ENCODE measurements at regions not wholly inside any gene's neighbourhood (a gene's known extent, or its start where the extent isn't known, plus 50 kb on each side); places are given as distances from the start of the nearest gene placed in this dataset.

DNA sequence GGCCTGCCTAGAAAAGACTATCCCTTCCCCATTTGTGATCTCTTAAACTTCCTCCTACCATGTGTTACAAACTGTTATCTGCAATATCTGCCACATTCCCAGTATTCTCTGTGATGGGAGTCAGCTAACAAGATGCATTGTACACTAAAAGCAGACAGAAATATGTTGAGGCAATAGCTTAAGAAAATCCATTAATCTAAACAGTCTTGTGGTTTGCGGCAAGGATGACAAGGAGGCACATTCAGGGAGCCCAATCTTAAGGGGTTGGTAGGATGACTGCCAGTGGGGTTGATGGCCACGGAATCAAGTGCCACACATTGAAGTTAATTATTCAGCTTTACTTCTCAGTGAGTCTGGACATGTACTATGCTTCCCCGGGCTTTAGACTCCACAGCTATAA is 775.5 kb upstream of the AMELY start:
- H3K4me1 ChIP-seq, result no peaks in the 10 kb centered on the region
- H3K36me3 ChIP-seq, result no peaks in the 10 kb centered on the region
- TF ChIP-seq, protein P1, sequence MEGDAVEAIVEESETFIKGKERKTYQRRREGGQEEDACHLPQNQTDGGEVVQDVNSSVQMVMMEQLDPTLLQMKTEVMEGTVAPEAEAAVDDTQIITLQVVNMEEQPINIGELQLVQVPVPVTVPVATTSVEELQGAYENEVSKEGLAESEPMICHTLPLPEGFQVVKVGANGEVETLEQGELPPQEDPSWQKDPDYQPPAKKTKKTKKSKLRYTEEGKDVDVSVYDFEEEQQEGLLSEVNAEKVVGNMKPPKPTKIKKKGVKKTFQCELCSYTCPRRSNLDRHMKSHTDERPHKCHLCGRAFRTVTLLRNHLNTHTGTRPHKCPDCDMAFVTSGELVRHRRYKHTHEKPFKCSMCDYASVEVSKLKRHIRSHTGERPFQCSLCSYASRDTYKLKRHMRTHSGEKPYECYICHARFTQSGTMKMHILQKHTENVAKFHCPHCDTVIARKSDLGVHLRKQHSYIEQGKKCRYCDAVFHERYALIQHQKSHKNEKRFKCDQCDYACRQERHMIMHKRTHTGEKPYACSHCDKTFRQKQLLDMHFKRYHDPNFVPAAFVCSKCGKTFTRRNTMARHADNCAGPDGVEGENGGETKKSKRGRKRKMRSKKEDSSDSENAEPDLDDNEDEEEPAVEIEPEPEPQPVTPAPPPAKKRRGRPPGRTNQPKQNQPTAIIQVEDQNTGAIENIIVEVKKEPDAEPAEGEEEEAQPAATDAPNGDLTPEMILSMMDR (IDR thresholded peaks at IDR 0.05), result no peak
- TF ChIP-seq POLR2A (IDR thresholded peaks at IDR 0.05), result no peak
- no peaks in the 10 kb centered on the region for H3K27me3 ChIP-seq
- H3K4me3 ChIP-seq, result no peak overlapping the region
- no peaks in the 10 kb centered on the region for H3K9me3 ChIP-seq
- H3K27ac ChIP-seq, result no peak overlapping the region
- WGBS, 2 donors, result 61% methylated on average over 2 of the region's 3 CpGs; no CpG with 5 or more reads in 1 of the 2 donors
- intact Hi-C loops (cut with DNase I), result no loop called here
- DNase-seq, result no peak

DNA sequence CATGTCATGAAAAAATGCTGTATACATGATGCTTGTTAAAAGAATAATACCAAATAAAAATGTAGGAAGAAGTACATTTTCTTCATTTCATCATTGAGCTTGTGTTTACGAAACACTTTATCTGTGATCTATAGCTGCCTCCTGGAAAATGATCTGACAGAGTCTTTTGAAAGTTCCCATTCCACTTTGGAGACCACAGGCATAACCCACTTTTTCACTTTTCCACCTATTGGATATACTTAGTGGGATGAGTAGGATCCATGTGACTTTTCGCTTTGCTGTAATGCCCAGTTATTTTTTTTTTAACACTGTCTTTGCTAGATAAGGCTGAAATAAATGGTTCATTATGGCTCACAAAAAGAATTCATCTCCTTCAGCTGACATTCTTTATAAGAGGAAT is 773.0 kb upstream of the AMELY start:
- no peaks in the 10 kb centered on the region for H3K27me3 ChIP-seq
- no peak overlapping the region for H3K27ac ChIP-seq
- 80% methylated on average over 2 of the region's 2 CpGs; no CpG with 5 or more reads in 1 of the 2 donors for WGBS, 2 donors
- no peak overlapping the region for H3K4me3 ChIP-seq
- TF ChIP-seq POLR2A (IDR thresholded peaks at IDR 0.05), result no peak
- TF ChIP-seq, protein P1 (IDR thresholded peaks at IDR 0.05), result no peak
- no peaks in the 10 kb centered on the region for H3K4me1 ChIP-seq
- DNase-seq, result no peak
- no peaks in the 10 kb centered on the region for H3K9me3 ChIP-seq
- no peaks in the 10 kb centered on the region for H3K36me3 ChIP-seq
- intact Hi-C loops (cut with DNase I), result no loop called here

DNA sequence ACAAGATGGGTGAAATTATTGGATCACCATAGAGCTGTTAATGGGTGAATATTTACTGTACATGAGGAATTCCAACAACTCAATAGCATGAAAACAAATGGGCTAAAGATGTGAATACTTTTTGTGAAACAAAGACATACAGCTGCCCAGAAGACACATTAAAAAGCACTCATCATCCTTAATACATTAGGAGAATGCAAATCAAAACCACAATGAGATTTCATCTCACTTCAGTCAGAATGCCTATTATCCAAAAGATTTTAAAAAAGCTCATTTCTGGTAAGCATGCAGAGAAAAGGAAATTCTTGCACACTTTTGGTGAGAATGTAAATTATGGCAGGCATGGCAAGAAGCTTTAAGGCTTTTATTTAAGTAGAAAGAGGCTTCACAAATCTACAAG is 770.8 kb upstream of the AMELY start:
- no peaks in the 10 kb centered on the region for H3K36me3 ChIP-seq

DNA sequence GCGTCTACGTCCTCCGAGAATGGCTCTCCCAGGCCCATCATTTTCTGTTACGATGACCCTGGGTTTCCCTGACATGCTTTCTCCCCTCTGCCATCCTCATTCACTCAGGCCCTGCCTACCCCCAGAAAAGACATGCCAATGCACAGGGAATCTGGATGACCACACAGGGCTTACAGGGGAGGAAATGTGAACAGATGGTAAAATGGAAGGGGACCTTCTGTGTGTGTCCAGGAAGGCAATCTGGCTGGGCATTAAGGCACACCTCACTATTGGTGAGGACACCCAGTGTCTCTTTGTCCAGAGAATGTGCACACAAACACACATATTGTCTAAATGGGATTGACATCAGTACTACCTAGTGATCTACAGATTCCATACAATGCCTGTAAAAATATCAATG is 769.9 kb upstream of the AMELY start:
- TF ChIP-seq, protein P1 (IDR thresholded peaks at IDR 0.05), result no peak
- TF ChIP-seq POLR2A (IDR thresholded peaks at IDR 0.05), result no peak

More for the DNA sequence above, 770.8 kb upstream of the AMELY start:
- no peak overlapping the region for H3K27ac ChIP-seq
- no peak for DNase-seq
- TF ChIP-seq, protein P1 (IDR thresholded peaks at IDR 0.05), result no peak
- no peak for TF ChIP-seq POLR2A (IDR thresholded peaks at IDR 0.05)
- no peaks in the 10 kb centered on the region for H3K4me1 ChIP-seq
- no peaks in the 10 kb centered on the region for H3K27me3 ChIP-seq
- H3K9me3 ChIP-seq, result no peaks in the 10 kb centered on the region
- intact Hi-C loops (cut with DNase I), result no loop called here
- no peak overlapping the region for H3K4me3 ChIP-seq

DNA sequence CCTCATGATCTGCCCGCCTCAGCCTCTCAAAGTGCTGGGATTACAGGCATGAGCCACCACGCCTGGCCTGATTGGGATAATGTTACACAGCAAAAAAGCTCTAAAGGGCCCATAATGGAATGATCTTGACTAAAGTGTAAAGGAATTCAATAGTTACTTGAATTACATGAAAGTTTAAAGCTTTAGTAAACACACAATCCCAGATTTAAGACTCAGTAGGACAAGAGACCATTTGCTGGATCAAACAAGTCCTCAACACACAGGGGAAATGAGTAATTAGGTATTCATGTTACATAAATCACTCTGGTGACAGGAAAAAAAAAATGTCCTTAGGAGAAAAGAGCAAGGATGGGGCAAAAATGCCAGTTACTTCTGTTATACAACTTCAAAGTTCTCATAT is 762.9 kb upstream of the AMELY start:
- Histone ChIP-seq H3K27me3 (no peaks in the 10 kb centered on the region), H3K9me3 (no peaks in the 10 kb centered on the region), H3K27ac (no peak overlapping the region), H3K4me3 (no peak overlapping the region), H3K4me1 (no peaks in the 10 kb centered on the region), H3K36me3 (no peaks in the 10 kb centered on the region)
- no peak for TF ChIP-seq POLR2A (IDR thresholded peaks at IDR 0.05)
- TF ChIP-seq, protein P1 (IDR thresholded peaks at IDR 0.05), result no peak
- intact Hi-C loops (cut with DNase I), result no loop called here
- WGBS, 2 donors, result no CpG with 5 or more reads among the region's 2 CpGs
- DNase-seq, result no peak

More for the DNA sequence above, 769.9 kb upstream of the AMELY start:
- DNase-seq, result no peak
- intact Hi-C loops (cut with DNase I), result no loop called here
- H3K27me3 ChIP-seq, result no peaks in the 10 kb centered on the region
- no peaks in the 10 kb centered on the region for H3K36me3 ChIP-seq
- H3K27ac ChIP-seq, result no peak overlapping the region
- WGBS, 2 donors, result no CpG with 5 or more reads among the region's 4 CpGs
- no peak overlapping the region for H3K4me3 ChIP-seq
- no peaks in the 10 kb centered on the region for H3K4me1 ChIP-seq
- no peaks in the 10 kb centered on the region for H3K9me3 ChIP-seq

Data from esophagus squamous epithelium (tissue), 5 donors.